Stimulated activated CD4-positive, alpha-beta T cell treated with anti-CD3 and anti-CD28 coated beads, Interleukin-15, amount 100 ng/mL, for 48 hours (primary cell): ENCODE measurements at regions not wholly inside any gene's neighbourhood (a gene's known extent, or its start where the extent isn't known, plus 50 kb on each side); places are given as distances from the start of the nearest gene placed in this dataset.
A peak's percentile ranks its signal among the peaks of the same experiment; 100 is the strongest.

Experiments
- DNase-seq, 2 donors: peaks; one replicate each; pipeline ENCODE4 v3.0.0-alpha.2; 2020; ENCODE audit warnings: low read depth in 2 of 2

- no peak for DNase-seq
Observed at GRCh38 chr13:88592105-88592504, 920.9 kb downstream of the SLITRK5 start.

- DNase-seq: no peak
Observed at GRCh38 chr13:88601949-88602348, 930.8 kb downstream of the SLITRK5 start.

GRCh38 chr13:88602786-88603777 lies 931.9 kb downstream of the SLITRK5 start:
- DNase-seq: no peak

GRCh38 chr13:88617176-88617575 lies 946.0 kb downstream of the SLITRK5 start:
- no peak for DNase-seq

- no peak for DNase-seq
Observed at GRCh38 chr13:88622362-88622973, 951.3 kb downstream of the SLITRK5 start.

GRCh38 chr13:88623150-88623549 lies 952.0 kb downstream of the SLITRK5 start:
- DNase-seq: no peak

GRCh38 chr13:88627071-88627470 lies 955.9 kb downstream of the SLITRK5 start:
- no peak for DNase-seq

GRCh38 chr13:88628882-88629281 lies 957.7 kb downstream of the SLITRK5 start:
- no peak for DNase-seq

GRCh38 chr13:88637935-88638334 lies 966.8 kb downstream of the SLITRK5 start:
- DNase-seq: no peak

- no peak for DNase-seq
Observed at GRCh38 chr13:88643233-88643632, 972.1 kb downstream of the SLITRK5 start.

- no peak for DNase-seq
Observed at GRCh38 chr13:88648598-88649373, 977.6 kb downstream of the SLITRK5 start.

- DNase-seq: no peak
Observed at GRCh38 chr13:88649855-88650254, 978.7 kb downstream of the SLITRK5 start.

- DNase-seq: peak in 1 of 2 donors; percentile 1
Observed at GRCh38 chr13:88651531-88651930, 980.4 kb downstream of the SLITRK5 start.

GRCh38 chr13:88656751-88657150 lies 985.6 kb downstream of the SLITRK5 start:
- DNase-seq: no peak

- DNase-seq: no peak
Observed at GRCh38 chr13:88670509-88670908, 999.3 kb downstream of the SLITRK5 start.

- no peak for DNase-seq
Observed at GRCh38 chr13:88674841-88675240, 1003.7 kb downstream of the SLITRK5 start.

GRCh38 chr13:88675347-88675996 lies 1004.3 kb downstream of the SLITRK5 start:
- no peak for DNase-seq

GRCh38 chr13:88676016-88676415 lies 1004.8 kb downstream of the SLITRK5 start:
- no peak for DNase-seq

GRCh38 chr13:88685459-88685858 lies 1014.3 kb downstream of the SLITRK5 start:
- DNase-seq: no peak

- DNase-seq: no peak
Observed at GRCh38 chr13:88701551-88701950, 1030.4 kb downstream of the SLITRK5 start.

- no peak for DNase-seq
Observed at GRCh38 chr13:88704600-88705275, 1033.6 kb downstream of the SLITRK5 start.
